ENCODE measurements at regions not wholly inside any gene's neighbourhood (a gene's known extent, or its start where the extent isn't known, plus 50 kb on each side); places are given as distances from the start of the nearest gene placed in this dataset.

- Histone ChIP-seq H2BK12ac (ENCODE audit: low read length) (no peak overlapping the region), H3K4me2 (ENCODE audit: low read length) (no peak overlapping the region), H3K4me3 (ENCODE audit: low read depth, low read length) (no peak overlapping the region), H4K91ac (ENCODE audit: low read depth, low read length) (no peak overlapping the region), H3K23ac (ENCODE audit: low read length) (no peak overlapping the region), H4K12ac (ENCODE audit: low read depth, low read length) (no peak overlapping the region), H3K27ac (ENCODE audit: low read depth, low read length) (no peak overlapping the region), H3K9me3 (ENCODE audit: insufficient read depth, low read depth, low read length) (no peaks in the 10 kb centered on the region), H3K9ac (ENCODE audit: low read length) (no peak overlapping the region), H4K8ac (ENCODE audit: low read depth, low read length) (no peak overlapping the region), H3K79me1 (ENCODE audit: low read length) (no peaks in the 10 kb centered on the region), H3K14ac (ENCODE audit: low read length) (no peak overlapping the region), H3K79me2 (ENCODE audit: control insufficient read depth, insufficient read depth, low read length, poor library complexity) (no peaks in the 10 kb centered on the region), H3K27me3 (ENCODE audit: insufficient read depth, low read length) (no peaks in the 10 kb centered on the region), H3K4me1 (ENCODE audit: control insufficient read depth in 1 of 2, insufficient read depth in 2 of 2, low read length in 2 of 2) (no peaks in the 10 kb centered on the region), H3K36me3 (ENCODE audit: control insufficient read depth in 1 of 2, insufficient read depth in 2 of 2, low read length in 2 of 2) (no peaks in the 10 kb centered on the region), H2AK5ac (ENCODE audit: low read length) (no peak overlapping the region), H2BK120ac (ENCODE audit: insufficient read depth, low read length, poor library complexity) (no peak overlapping the region), H3K18ac (ENCODE audit: low read length) (no peak overlapping the region), H2AFZ (ENCODE audit: insufficient read depth, low read length, poor library complexity) (no peak overlapping the region), H3K4ac (ENCODE audit: low read depth, low read length) (no peak overlapping the region), H2BK5ac (ENCODE audit: low read depth, low read length, poor library complexity) (no peak overlapping the region)
- WGBS (ENCODE audit: extremely low coverage, insufficient coverage, insufficient read length): no CpG with 5 or more reads among the region's 3 CpGs
- no peak for DNase-seq
These were observed 366.6 kb downstream of the SOX2 start for GRCh38 chr3:182078316-182078715.

- Histone ChIP-seq H2AK5ac (ENCODE audit: low read length) (no peak overlapping the region), H2BK5ac (ENCODE audit: low read depth, low read length, poor library complexity) (no peak overlapping the region), H3K79me1 (ENCODE audit: low read length) (no peaks in the 10 kb centered on the region), H3K36me3 (ENCODE audit: control insufficient read depth in 1 of 2, insufficient read depth in 2 of 2, low read length in 2 of 2) (no peaks in the 10 kb centered on the region), H3K23ac (ENCODE audit: low read length) (no peak overlapping the region), H3K18ac (ENCODE audit: low read length) (no peak overlapping the region), H3K27me3 (ENCODE audit: insufficient read depth, low read length) (no peaks in the 10 kb centered on the region), H3K14ac (ENCODE audit: low read length) (no peak overlapping the region), H3K79me2 (ENCODE audit: control insufficient read depth, insufficient read depth, low read length, poor library complexity) (no peaks in the 10 kb centered on the region), H3K4me2 (ENCODE audit: low read length) (no peak overlapping the region), H2BK12ac (ENCODE audit: low read length) (no peak overlapping the region), H3K27ac (ENCODE audit: low read depth, low read length) (no peak overlapping the region), H3K4me1 (ENCODE audit: control insufficient read depth in 1 of 2, insufficient read depth in 2 of 2, low read length in 2 of 2) (no peaks in the 10 kb centered on the region), H3K9me3 (ENCODE audit: insufficient read depth, low read depth, low read length) (no peaks in the 10 kb centered on the region), H3K9ac (ENCODE audit: low read length) (no peak overlapping the region), H3K4ac (ENCODE audit: low read depth, low read length) (no peak overlapping the region), H2AFZ (ENCODE audit: insufficient read depth, low read length, poor library complexity) (no peak overlapping the region), H3K4me3 (ENCODE audit: low read depth, low read length) (no peak overlapping the region), H4K91ac (ENCODE audit: low read depth, low read length) (no peak overlapping the region), H4K12ac (ENCODE audit: low read depth, low read length) (no peak overlapping the region), H2BK120ac (ENCODE audit: insufficient read depth, low read length, poor library complexity) (no peak overlapping the region), H4K8ac (ENCODE audit: low read depth, low read length) (no peak overlapping the region)
- WGBS (ENCODE audit: extremely low coverage, insufficient coverage, insufficient read length): no CpG with 5 or more reads among the region's 5 CpGs
- no peak for DNase-seq
These were observed 367.2 kb downstream of the SOX2 start for GRCh38 chr3:182078929-182079328.

- H3K4ac ChIP-seq (ENCODE audit: low read depth, low read length): no peak overlapping the region
These were observed 369.4 kb downstream of the SOX2 start for GRCh38 chr3:182081096-182081495.

GRCh38 chr3:182083112-182083511 is 371.4 kb downstream of the SOX2 start:
- Histone ChIP-seq H3K79me1 (ENCODE audit: low read length) (no peaks in the 10 kb centered on the region), H2BK5ac (ENCODE audit: low read depth, low read length, poor library complexity) (no peak overlapping the region), H2BK120ac (ENCODE audit: insufficient read depth, low read length, poor library complexity) (no peak overlapping the region), H2AFZ (ENCODE audit: insufficient read depth, low read length, poor library complexity) (no peak overlapping the region), H2BK12ac (ENCODE audit: low read length) (no peak overlapping the region), H3K18ac (ENCODE audit: low read length) (no peak overlapping the region), H4K8ac (ENCODE audit: low read depth, low read length) (no peak overlapping the region), H3K23ac (ENCODE audit: low read length) (no peak overlapping the region), H4K91ac (ENCODE audit: low read depth, low read length) (no peak overlapping the region), H3K4ac (ENCODE audit: low read depth, low read length) (no peak overlapping the region), H3K79me2 (ENCODE audit: control insufficient read depth, insufficient read depth, low read length, poor library complexity) (no peaks in the 10 kb centered on the region), H2AK5ac (ENCODE audit: low read length) (no peak overlapping the region), H3K27ac (ENCODE audit: low read depth, low read length) (no peak overlapping the region), H3K9me3 (ENCODE audit: insufficient read depth, low read depth, low read length) (no peaks in the 10 kb centered on the region), H3K4me2 (ENCODE audit: low read length) (no peak overlapping the region), H3K9ac (ENCODE audit: low read length) (no peak overlapping the region), H3K27me3 (ENCODE audit: insufficient read depth, low read length) (no peaks in the 10 kb centered on the region), H3K14ac (ENCODE audit: low read length) (no peak overlapping the region), H3K4me1 (ENCODE audit: control insufficient read depth in 1 of 2, insufficient read depth in 2 of 2, low read length in 2 of 2) (no peaks in the 10 kb centered on the region), H3K36me3 (ENCODE audit: control insufficient read depth in 1 of 2, insufficient read depth in 2 of 2, low read length in 2 of 2) (no peaks in the 10 kb centered on the region), H4K12ac (ENCODE audit: low read depth, low read length) (no peak overlapping the region), H3K4me3 (ENCODE audit: low read depth, low read length) (no peak overlapping the region)
- no CpG with 5 or more reads among the region's 2 CpGs for WGBS (ENCODE audit: extremely low coverage, insufficient coverage, insufficient read length)
- DNase-seq: peak in 1 of 2 donors; percentile 25

More at GRCh38 chr3:182081096-182081495, 369.4 kb downstream of the SOX2 start:
- no peak overlapping the region for H4K91ac ChIP-seq (ENCODE audit: low read depth, low read length)
- peak; percentile 89 to 90 for DNase-seq
- no peak overlapping the region for H2AFZ ChIP-seq (ENCODE audit: insufficient read depth, low read length, poor library complexity)
- no peak overlapping the region for H3K23ac ChIP-seq (ENCODE audit: low read length)
- no peak overlapping the region for H4K12ac ChIP-seq (ENCODE audit: low read depth, low read length)
- no peak overlapping the region for H4K8ac ChIP-seq (ENCODE audit: low read depth, low read length)
- H3K9me3 ChIP-seq (ENCODE audit: insufficient read depth, low read depth, low read length): no peaks in the 10 kb centered on the region
- no peaks in the 10 kb centered on the region for H3K36me3 ChIP-seq (ENCODE audit: control insufficient read depth in 1 of 2, insufficient read depth in 2 of 2, low read length in 2 of 2)
- no peak overlapping the region for H2BK5ac ChIP-seq (ENCODE audit: low read depth, low read length, poor library complexity)
- no peak overlapping the region for H3K4me3 ChIP-seq (ENCODE audit: low read depth, low read length)
- no peak overlapping the region for H3K4me2 ChIP-seq (ENCODE audit: low read length)
- no peaks in the 10 kb centered on the region for H3K27me3 ChIP-seq (ENCODE audit: insufficient read depth, low read length)
- no peaks in the 10 kb centered on the region for H3K79me2 ChIP-seq (ENCODE audit: control insufficient read depth, insufficient read depth, low read length, poor library complexity)
- H3K18ac ChIP-seq (ENCODE audit: low read length): no peak overlapping the region
- no peak overlapping the region for H2BK120ac ChIP-seq (ENCODE audit: insufficient read depth, low read length, poor library complexity)
- H2AK5ac ChIP-seq (ENCODE audit: low read length): no peak overlapping the region
- H3K4me1 ChIP-seq (ENCODE audit: control insufficient read depth in 1 of 2, insufficient read depth in 2 of 2, low read length in 2 of 2): no peaks in the 10 kb centered on the region
- H3K14ac ChIP-seq (ENCODE audit: low read length): no peak overlapping the region
- WGBS (ENCODE audit: extremely low coverage, insufficient coverage, insufficient read length): no CpG with 5 or more reads among the region's 4 CpGs
- H2BK12ac ChIP-seq (ENCODE audit: low read length): no peak overlapping the region
- no peaks in the 10 kb centered on the region for H3K79me1 ChIP-seq (ENCODE audit: low read length)
- no peak overlapping the region for H3K9ac ChIP-seq (ENCODE audit: low read length)
- no peak overlapping the region for H3K27ac ChIP-seq (ENCODE audit: low read depth, low read length)
